Heart left ventricle (tissue), 16 donors: ENCODE measurements at regions not wholly inside any gene's neighbourhood (a gene's known extent, or its start where the extent isn't known, plus 50 kb on each side); places are given as distances from the start of the nearest gene placed in this dataset.

Source experiments
- ATAC-seq, 4 donors: fragments of 200-7000 bp; cut with Tn5 transposase; one replicate each; pipeline ENCODE4 v1.9.1; 2020 to 2022; ENCODE audit warnings: moderate library complexity in 4 of 4, mild to moderate bottlenecking in 3 of 4, moderate number of reproducible peaks in 1 of 4
- DNase-seq, 5 donors: peaks; one replicate each; pipeline ENCODE4 v3.0.0-alpha.2; 2020
- H3K27ac ChIP-seq, 12 donors: fragments of 200-600 bp; sonication (generic) in 4 of 12; one replicate each; pipeline versions ENCODE4 v1.5.0 to v1.8.0; 2016 to 2022; ENCODE audit warnings: mild to moderate bottlenecking in 2 of 12
- H3K27me3 ChIP-seq, 9 donors: fragments of 200-600 bp; sonication (generic) in 2 of 9; one replicate each; pipeline versions ENCODE4 v1.5.1 to v1.8.0; 2016 to 2022; ENCODE audit warnings: mild to moderate bottlenecking in 3 of 9
- H3K36me3 ChIP-seq, 9 donors: fragments of 200-600 bp; sonication (generic) in 2 of 9; one replicate each; pipeline versions ENCODE4 v1.5.0 to v1.8.0; 2018 to 2022; ENCODE audit warnings: mild to moderate bottlenecking in 2 of 9
- H3K4me1 ChIP-seq, 12 donors: fragments of 200-600 bp; sonication (generic) in 4 of 12; one replicate each; pipeline versions ENCODE4 v1.5.0 to v1.8.0; 2016 to 2022; ENCODE audit warnings: mild to moderate bottlenecking in 3 of 12
- H3K4me3 ChIP-seq, 12 donors: fragments of 200-600 bp; sonication (generic) in 4 of 12; one replicate each; pipeline versions ENCODE4 v1.5.0 to v1.8.0; 2017 to 2022; ENCODE audit warnings: mild to moderate bottlenecking in 9 of 12, moderate library complexity in 4 of 12
- H3K9me3 ChIP-seq, 12 donors: fragments of 200-600 bp; sonication (generic) in 4 of 12; one replicate each; pipeline versions ENCODE4 v1.5.0 to v1.8.0; 2016 to 2022; ENCODE audit warnings: mild to moderate bottlenecking in 1 of 12
- CTCF ChIP-seq, 12 donors: fragments of 200-600 bp; sonication (generic) in 4 of 12; IDR thresholded peaks; one replicate each; pipeline versions ENCODE4 v1.5.0 to v1.8.0; 2018 to 2022; ENCODE audit warnings: antibody characterized with exemption in 12 of 12, mild to moderate bottlenecking in 5 of 12
- POLR2A ChIP-seq, 2 donors: fragments of 450-650 bp; IDR thresholded peaks; one replicate each; pipeline ENCODE4 v1.6.1; 2017; ENCODE audit warnings: antibody characterized with exemption in 2 of 2, mild to moderate bottlenecking in 2 of 2, moderate library complexity in 2 of 2
- whole genome bisulfite sequencing, 4 donors: extraction: QIAGEN DNeasy Blood & Tissue Kit in 2 of 4; methylation state at CpG; one replicate each; pipeline versions ENCODE4 v1.1.5 to v1.1.7; 2013 to 2018; 5-methylcytosine and 5-hydroxymethylcytosine counted together
- intact Hi-C, 10 donors: fragments of 100-400 bp; cut with DNase I; formaldehyde crosslinking; loops; one replicate each; pipeline versions ENCODE4 v1.11.1 to v1.14.2; 2022
- donor health status: ischemic (EF 13 %, LVEDD 7.1; RV severe dilation, severe dysfunction).
- donor health status: healthy with polysubstance abuse.
- donor health status: DM: no; HTN: yes; CAD: no.
- donor health status: DM: no; HTN: no; CAD: no.
- donor health status: ischemic (EF 25% LVEDD 6.9; RV normal size, moderate dysfunction).
- donor health status: ischemic (EF 25% LVEDD 5.7; RV mildly dilated, moderate dysfunction).
- donor health status: healthy.
- donor health status: DM: yes; HTN: yes; CAD: no.
- donor health status: ischemic (EF 35%, LVEDD 5.7; RV mildly dilated, moderate dysfunction).
- donor health status: nonischemic (EF 11% LVEDD 7.7; RV severe dilation, severe dysfunction).
- donor health status: DM: yes; HTN: yes; CAD: no.
- donor health status: PGD.
- donor health status: ischemic (EF 29% LVEDD 5.4; RV normal size, mild dysfunction).
- donor health status: nonischemic (EF 23%, LVEDD 6.1; RV moderate dilation, normal function).

GRCh38 chr17:70558821-70559220, 389.5 kb downstream of the KCNJ2 start:
- ATAC-seq (no peak), DNase-seq (no peak)
- Histone ChIP-seq H3K27ac (no peak overlapping the region), H3K9me3 (no peaks in the 10 kb centered on the region), H3K27me3 (no peaks in the 10 kb centered on the region), H3K36me3 (no peaks in the 10 kb centered on the region), H3K4me1 (peaks cover 0 to 9% (median 0%) of the 10 kb centered on the region in 12 donors), H3K4me3 (no peak overlapping the region)
- TF ChIP-seq POLR2A (IDR thresholded peaks at IDR 0.05) (no peak), CTCF (IDR thresholded peaks at IDR 0.05) (no peak)
- intact Hi-C loops, result loop anchor here in 8 of 10 donors (10.0 kb wide), 6 partner anchors 66 to 1034 kb away; partner anchors contain the start of gene KCNJ2 (in 3 of the 8)
- 44 to 56% (median 50%) methylated on average over 3 of the region's 3 CpGs for WGBS, 4 donors

- DNase-seq, result no peak
- H3K27ac ChIP-seq, result no peak overlapping the region
- no peak overlapping the region for H3K4me3 ChIP-seq
- H3K36me3 ChIP-seq, result no peaks in the 10 kb centered on the region
- WGBS, 4 donors, result 85 to 99% (median 94%) methylated on average over 1 of the region's 1 CpG
- no peaks in the 10 kb centered on the region for H3K9me3 ChIP-seq
- H3K4me1 ChIP-seq, result peaks cover 0 to 10% (median 0%) of the 10 kb centered on the region in 12 donors
- no peak for ATAC-seq
- H3K27me3 ChIP-seq, result no peaks in the 10 kb centered on the region
- TF ChIP-seq CTCF (IDR thresholded peaks at IDR 0.05) (no peak), POLR2A (IDR thresholded peaks at IDR 0.05) (no peak)
- intact Hi-C loops, result loop anchor here in 1 of 10 donors (10.0 kb wide), 1 partner anchor 64 kb away; no protein-coding TSS in a partner anchor
Measured at GRCh38 chr17:70560471-70560870, 391.1 kb downstream of the KCNJ2 start.

- intact Hi-C loops, result loop anchor here in 1 of 10 donors (10.0 kb wide), 1 partner anchor 63 kb away; no protein-coding TSS in a partner anchor
- DNase-seq (no peak), ATAC-seq (no peak)
- Histone ChIP-seq H3K27ac (no peak overlapping the region), H3K4me3 (no peak overlapping the region), H3K27me3 (no peaks in the 10 kb centered on the region), H3K4me1 (peaks cover 0 to 10% (median 0%) of the 10 kb centered on the region in 12 donors), H3K36me3 (no peaks in the 10 kb centered on the region), H3K9me3 (no peaks in the 10 kb centered on the region)
- 91 to 96% (median 96%) methylated on average over 1 of the region's 1 CpG for WGBS, 4 donors
- TF ChIP-seq POLR2A (IDR thresholded peaks at IDR 0.05) (no peak), CTCF (IDR thresholded peaks at IDR 0.05) (no peak)
Measured at GRCh38 chr17:70562137-70562536, 392.8 kb downstream of the KCNJ2 start.

GRCh38 chr17:70563281-70563820, 394.0 kb downstream of the KCNJ2 start:
- Histone ChIP-seq H3K4me3 (no peak overlapping the region), H3K36me3 (no peaks in the 10 kb centered on the region), H3K4me1 (peaks cover 0 to 10% (median 0%) of the 10 kb centered on the region in 12 donors), H3K27ac (peak overlapping the region in 1 of 12 donors; percentile 29), H3K27me3 (no peaks in the 10 kb centered on the region), H3K9me3 (no peaks in the 10 kb centered on the region)
- WGBS, 4 donors, result 7 to 16% (median 9%) methylated on average over 2 of the region's 2 CpGs
- TF ChIP-seq CTCF (IDR thresholded peaks at IDR 0.05) (no peak), POLR2A (IDR thresholded peaks at IDR 0.05) (no peak)
- DNase-seq (peak in 4 of 5 donors; percentile 23 to 69 (median 46)), ATAC-seq (peak; percentile 55 to 89 (median 84))
- intact Hi-C loops, result loop anchor here in 1 of 10 donors (1.0 to 10.0 kb wide), 2 partner anchors 36 to 61 kb away; no protein-coding TSS in a partner anchor
